IPS-18c (cell line): ENCODE measurements at regions not wholly inside any gene's neighbourhood (a gene's known extent, or its start where the extent isn't known, plus 50 kb on each side); places are given as distances from the start of the nearest gene placed in this dataset.

ENCODE experiments used
- H3K4me3 ChIP-seq: 2 replicates; pipeline ENCODE4 v1.7.0; 2013; ENCODE audit warnings: low read depth, mild to moderate bottlenecking, low read length, moderate library complexity; ENCODE audit not compliant: insufficient read depth
- H3K9me3 ChIP-seq: one replicate; pipeline ENCODE4 v1.6.1; 2013; ENCODE audit warnings: mild to moderate bottlenecking, low read length, moderate library complexity; ENCODE audit not compliant: control insufficient read depth, insufficient read depth

GRCh38 chr12:115090783-115091182 is 406.8 kb upstream of the TBX3 start:
- Histone ChIP-seq H3K4me3 (no peak overlapping the region), H3K9me3 (no peaks in the 10 kb centered on the region)

GRCh38 chr12:115088995-115089841 is 405.2 kb upstream of the TBX3 start:
- no peak overlapping the region for H3K4me3 ChIP-seq

GRCh38 chr12:115088328-115088994 is 404.5 kb upstream of the TBX3 start:
- no peaks in the 10 kb centered on the region for H3K9me3 ChIP-seq
- no peak overlapping the region for H3K4me3 ChIP-seq

More at GRCh38 chr12:115088995-115089841, 405.2 kb upstream of the TBX3 start:
- no peaks in the 10 kb centered on the region for H3K9me3 ChIP-seq

- no peak overlapping the region for H3K4me3 ChIP-seq
- no peaks in the 10 kb centered on the region for H3K9me3 ChIP-seq
These were observed 401.6 kb upstream of the TBX3 start for GRCh38 chr12:115085594-115085993.

GRCh38 chr12:115079760-115080159 is 395.8 kb upstream of the TBX3 start:
- Histone ChIP-seq H3K4me3 (no peak overlapping the region), H3K9me3 (no peaks in the 10 kb centered on the region)

GRCh38 chr12:115078990-115079389 is 395.0 kb upstream of the TBX3 start:
- no peaks in the 10 kb centered on the region for H3K9me3 ChIP-seq

GRCh38 chr12:115078334-115078733 is 394.4 kb upstream of the TBX3 start:
- Histone ChIP-seq H3K9me3 (no peaks in the 10 kb centered on the region), H3K4me3 (no peak overlapping the region)

More at GRCh38 chr12:115078990-115079389, 395.0 kb upstream of the TBX3 start:
- no peak overlapping the region for H3K4me3 ChIP-seq

- no peaks in the 10 kb centered on the region for H3K9me3 ChIP-seq
- H3K4me3 ChIP-seq = no peak overlapping the region
These were observed 391.7 kb upstream of the TBX3 start for GRCh38 chr12:115075552-115076170.

- Histone ChIP-seq H3K9me3 (no peaks in the 10 kb centered on the region), H3K4me3 (no peak overlapping the region)
These were observed 390.6 kb upstream of the TBX3 start for GRCh38 chr12:115074617-115075016.

GRCh38 chr12:115072712-115073111 is 388.7 kb upstream of the TBX3 start:
- H3K4me3 ChIP-seq = no peak overlapping the region
- no peaks in the 10 kb centered on the region for H3K9me3 ChIP-seq

GRCh38 chr12:115070313-115070712 is 386.3 kb upstream of the TBX3 start:
- Histone ChIP-seq H3K4me3 (no peak overlapping the region), H3K9me3 (no peaks in the 10 kb centered on the region)

- no peak overlapping the region for H3K4me3 ChIP-seq
- H3K9me3 ChIP-seq = peaks cover 2% of the 10 kb centered on the region
These were observed 380.3 kb upstream of the TBX3 start for GRCh38 chr12:115064296-115064695.

- Histone ChIP-seq H3K9me3 (peaks cover 2% of the 10 kb centered on the region), H3K4me3 (no peak overlapping the region)
These were observed 378.8 kb upstream of the TBX3 start for GRCh38 chr12:115062741-115063140.

- no peak overlapping the region for H3K4me3 ChIP-seq
- H3K9me3 ChIP-seq = peaks cover 2% of the 10 kb centered on the region
These were observed 376.6 kb upstream of the TBX3 start for GRCh38 chr12:115060477-115061168.

GRCh38 chr12:115057445-115057844 is 373.5 kb upstream of the TBX3 start:
- H3K4me3 ChIP-seq = no peak overlapping the region
- peaks cover 2% of the 10 kb centered on the region for H3K9me3 ChIP-seq

GRCh38 chr12:115051378-115051777 is 367.4 kb upstream of the TBX3 start:
- H3K9me3 ChIP-seq = no peaks in the 10 kb centered on the region
- no peak overlapping the region for H3K4me3 ChIP-seq

GRCh38 chr12:115049614-115050013 is 365.6 kb upstream of the TBX3 start:
- H3K4me3 ChIP-seq = no peak overlapping the region

More at GRCh38 chr12:115049614-115050013, 365.6 kb upstream of the TBX3 start:
- H3K9me3 ChIP-seq = no peaks in the 10 kb centered on the region
